ENCODE measurements at regions not wholly inside any gene's neighbourhood (a gene's known extent, or its start where the extent isn't known, plus 50 kb on each side); places are given as distances from the start of the nearest gene placed in this dataset.

DNA sequence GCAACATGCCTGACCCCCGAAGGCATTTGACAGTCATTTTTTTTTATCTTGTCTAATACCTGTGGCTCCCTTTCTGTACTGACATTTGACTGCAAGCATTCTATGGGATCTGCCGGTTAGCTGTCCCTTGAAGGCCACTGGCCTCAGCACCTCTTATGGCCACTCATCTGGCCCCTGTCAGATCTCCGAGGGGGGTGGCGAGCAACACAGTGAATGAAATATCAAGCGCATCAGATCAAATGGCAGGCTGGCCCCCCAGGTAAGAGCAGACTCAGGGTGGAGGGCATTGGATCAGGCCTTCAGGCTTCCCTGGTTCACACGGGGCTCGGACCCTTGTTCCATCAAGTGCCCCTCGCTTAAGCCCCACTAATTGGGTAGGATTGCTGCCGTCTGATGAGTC is 199.6 kb upstream of the MKI67 start:
- TF ChIP-seq, protein P1, sequence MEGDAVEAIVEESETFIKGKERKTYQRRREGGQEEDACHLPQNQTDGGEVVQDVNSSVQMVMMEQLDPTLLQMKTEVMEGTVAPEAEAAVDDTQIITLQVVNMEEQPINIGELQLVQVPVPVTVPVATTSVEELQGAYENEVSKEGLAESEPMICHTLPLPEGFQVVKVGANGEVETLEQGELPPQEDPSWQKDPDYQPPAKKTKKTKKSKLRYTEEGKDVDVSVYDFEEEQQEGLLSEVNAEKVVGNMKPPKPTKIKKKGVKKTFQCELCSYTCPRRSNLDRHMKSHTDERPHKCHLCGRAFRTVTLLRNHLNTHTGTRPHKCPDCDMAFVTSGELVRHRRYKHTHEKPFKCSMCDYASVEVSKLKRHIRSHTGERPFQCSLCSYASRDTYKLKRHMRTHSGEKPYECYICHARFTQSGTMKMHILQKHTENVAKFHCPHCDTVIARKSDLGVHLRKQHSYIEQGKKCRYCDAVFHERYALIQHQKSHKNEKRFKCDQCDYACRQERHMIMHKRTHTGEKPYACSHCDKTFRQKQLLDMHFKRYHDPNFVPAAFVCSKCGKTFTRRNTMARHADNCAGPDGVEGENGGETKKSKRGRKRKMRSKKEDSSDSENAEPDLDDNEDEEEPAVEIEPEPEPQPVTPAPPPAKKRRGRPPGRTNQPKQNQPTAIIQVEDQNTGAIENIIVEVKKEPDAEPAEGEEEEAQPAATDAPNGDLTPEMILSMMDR (IDR thresholded peaks at IDR 0.05): no peak
- no peak for TF ChIP-seq POLR2A (IDR thresholded peaks at IDR 0.05)
